H9 (cell line): ENCODE measurements at regions not wholly inside any gene's neighbourhood (a gene's known extent, or its start where the extent isn't known, plus 50 kb on each side); places are given as distances from the start of the nearest gene placed in this dataset.
A peak's percentile ranks its signal among the peaks of the same experiment; 100 is the strongest.

Experiments
- DNase-seq: peaks from one replicate; pipeline ENCODE4 v3.0.0-alpha.2; 2017
- H2AFZ ChIP-seq: one replicate; pipeline ENCODE4 v1.6.1; 2013; ENCODE audit warnings: mild to moderate bottlenecking, low read length, control low read depth, moderate library complexity
- H2AK5ac ChIP-seq: 2 replicates; pipeline ENCODE4 v1.6.1; 2013; ENCODE audit warnings: low read length, control low read depth, mixed read lengths; ENCODE audit not compliant: insufficient read length
- H2BK120ac ChIP-seq: one replicate; pipeline ENCODE4 v1.6.1; 2013; ENCODE audit warnings: low read depth, mild to moderate bottlenecking, low read length, control low read depth, inconsistent platforms; ENCODE audit not compliant: poor library complexity, severe bottlenecking
- H2BK12ac ChIP-seq: 2 replicates; pipeline ENCODE4 v1.6.1; 2013; ENCODE audit warnings: low read length, control low read depth, mixed read lengths, low read depth; ENCODE audit not compliant: insufficient read length
- H2BK15ac ChIP-seq: 2 replicates; pipeline ENCODE4 v1.6.1; 2013; ENCODE audit warnings: low read depth, low read length, control low read depth
- H2BK20ac ChIP-seq: one replicate; pipeline ENCODE4 v1.6.1; 2013; ENCODE audit warnings: low read depth, mild to moderate bottlenecking, low read length, control low read depth, inconsistent platforms; ENCODE audit not compliant: poor library complexity, severe bottlenecking
- H2BK5ac ChIP-seq: 2 replicates; pipeline ENCODE4 v1.6.1; 2013; ENCODE audit warnings: low read length, control low read depth, mixed read lengths; ENCODE audit not compliant: insufficient read length
- H3K14ac ChIP-seq: 2 replicates; pipeline ENCODE4 v1.6.1; 2013; ENCODE audit warnings: low read length, control low read depth; ENCODE audit not compliant: insufficient read depth
- H3K18ac ChIP-seq: 2 replicates; pipeline ENCODE4 v1.6.1; 2013; ENCODE audit warnings: low read depth, mild to moderate bottlenecking, mixed read lengths, low read length, control low read depth; ENCODE audit not compliant: insufficient read length
- H3K23ac ChIP-seq: 2 replicates; pipeline ENCODE4 v1.6.1; 2013; ENCODE audit warnings: low read length, control low read depth, mixed read lengths, low read depth; ENCODE audit not compliant: insufficient read length
- H3K23me2 ChIP-seq: 2 replicates; pipeline ENCODE4 v1.6.1; 2013; ENCODE audit warnings: low read depth, mild to moderate bottlenecking, mixed read lengths, low read length, control low read depth; ENCODE audit not compliant: insufficient read length, poor library complexity, severe bottlenecking
- H3K27ac ChIP-seq: 2 replicates; pipeline ENCODE4 v1.5.1; 2013; ENCODE audit warnings: low read length, control low read depth, mixed read lengths, low read depth; ENCODE audit not compliant: insufficient read length
- H3K27me3 ChIP-seq: 2 replicates; pipeline ENCODE4 v1.6.1; 2013; ENCODE audit warnings: low read length, control low read depth, inconsistent platforms; ENCODE audit not compliant: insufficient read depth
- H3K4ac ChIP-seq: 2 replicates; pipeline ENCODE4 v1.6.1; 2013; ENCODE audit warnings: low read depth, mild to moderate bottlenecking, control low read depth, inconsistent platforms, low read length, moderate library complexity
- H3K4me1 ChIP-seq: 2 replicates; pipeline ENCODE4 v1.6.1; 2013; ENCODE audit warnings: low read length, control low read depth, inconsistent platforms; ENCODE audit not compliant: insufficient read depth
- H3K4me2 ChIP-seq: 2 replicates; pipeline ENCODE4 v1.6.1; 2013; ENCODE audit warnings: low read length, control low read depth, mixed read lengths; ENCODE audit not compliant: insufficient read length, insufficient read depth
- H3K56ac ChIP-seq: 2 replicates; pipeline ENCODE4 v1.6.1; 2013; ENCODE audit warnings: low read depth, mild to moderate bottlenecking, mixed read lengths, low read length, control low read depth; ENCODE audit not compliant: insufficient read length
- H3K79me1 ChIP-seq: 2 replicates; pipeline ENCODE4 v1.6.1; 2013; ENCODE audit warnings: low read depth, mild to moderate bottlenecking, moderate library complexity, low read length, control low read depth, inconsistent platforms; ENCODE audit not compliant: insufficient read depth, poor library complexity, severe bottlenecking
- H3K79me2 ChIP-seq: 2 replicates; pipeline ENCODE4 v1.6.1; 2013; ENCODE audit warnings: low read length, control low read depth, inconsistent platforms; ENCODE audit not compliant: insufficient read depth
- H3K9ac ChIP-seq: 2 replicates; pipeline ENCODE4 v1.6.1; 2013; ENCODE audit warnings: low read length, control low read depth, mixed read lengths; ENCODE audit not compliant: insufficient read length; ENCODE audit errors: extremely low read depth
- H3K9me3 ChIP-seq: one replicate; pipeline ENCODE4 v1.6.1; 2013; ENCODE audit warnings: low read depth, low read length, inconsistent platforms; ENCODE audit not compliant: control insufficient read depth
- H3T11ph ChIP-seq: one replicate; pipeline ENCODE4 v1.6.1; 2013; ENCODE audit warnings: mild to moderate bottlenecking, low read length, control low read depth, inconsistent platforms
- H4K20me1 ChIP-seq: one replicate; pipeline ENCODE4 v1.6.1; 2013; ENCODE audit not compliant: control insufficient read depth, insufficient read length, insufficient read depth
- H4K5ac ChIP-seq: 2 replicates; pipeline ENCODE4 v1.6.1; 2013; ENCODE audit warnings: low read depth, mild to moderate bottlenecking, mixed read lengths, low read length, control low read depth; ENCODE audit not compliant: insufficient read length
- H4K8ac ChIP-seq: replicated peaks from 2 replicates; pipeline ENCODE4 v1.6.1; 2013; ENCODE audit warnings: low read length, control low read depth, mixed read lengths, low read depth; ENCODE audit not compliant: insufficient read length
- H4K91ac ChIP-seq: 2 replicates; pipeline ENCODE4 v1.6.1; 2013; ENCODE audit warnings: low read depth, mild to moderate bottlenecking, moderate library complexity, mixed read lengths, low read length, control low read depth; ENCODE audit not compliant: insufficient read length
- H3K27ac Mint-ChIP-seq, 3 experiments: 2 replicates in 2 of 3; 3 replicates in 1 of 3; pipeline ENCODE4 v1.8.0; 2020 to 2021; ENCODE audit warnings: mixed read lengths in 3 of 3, mild to moderate bottlenecking in 1 of 3, moderate library complexity in 1 of 3
- H3K27me3 Mint-ChIP-seq: 2 replicates; pipeline ENCODE4 v1.8.0; 2021; ENCODE audit warnings: low read depth, mild to moderate bottlenecking, moderate library complexity, mixed read lengths
- H3K36me3 Mint-ChIP-seq, 3 experiments: 2 replicates in 2 of 3; 3 replicates in 1 of 3; pipeline ENCODE4 v1.8.0; 2020 to 2021; ENCODE audit warnings: low read depth in 3 of 3, mixed read lengths in 3 of 3; ENCODE audit not compliant: insufficient read depth in 1 of 3
- H3K4me1 Mint-ChIP-seq, 2 experiments: 2 replicates each; pipeline ENCODE4 v1.8.0; 2020; ENCODE audit warnings: mixed read lengths in 2 of 2
- H3K4me3 Mint-ChIP-seq, 2 experiments: 2 replicates in 1 of 2; 3 replicates in 1 of 2; pipeline ENCODE4 v1.8.0; 2020 to 2021; ENCODE audit warnings: mild to moderate bottlenecking in 2 of 2, mixed read lengths in 2 of 2, moderate library complexity in 1 of 2
- H3K9me3 Mint-ChIP-seq, 2 experiments: 2 replicates in 1 of 2; 3 replicates in 1 of 2; pipeline ENCODE4 v1.8.0; 2020; ENCODE audit warnings: mild to moderate bottlenecking in 2 of 2, mixed read lengths in 2 of 2, moderate library complexity in 1 of 2
- CTCF ChIP-seq: fragments of 200-600 bp; sonication (generic); conservative IDR thresholded peaks from 3 replicates; pipeline ENCODE4 v1.8.0; 2021; ENCODE audit warnings: antibody characterized with exemption, mild to moderate bottlenecking
- WGBS: extraction: QIAGEN DNeasy Blood & Tissue Kit; methylation state at CpG from one replicate; pipeline ENCODE4 v1.1.7; 2013; ENCODE audit warnings: missing lambda C conversion rate, low lambda C conversion rate, mixed read lengths; ENCODE audit not compliant: insufficient read length; ENCODE audit errors: extremely low coverage; 5-methylcytosine and 5-hydroxymethylcytosine counted together

GRCh38 chr17:71399221-71399620, 721.6 kb upstream of the SOX9 start:
- no peak overlapping the region for H3K56ac ChIP-seq
- no peak overlapping the region for H2BK15ac ChIP-seq
- H2AFZ ChIP-seq: no peak overlapping the region
- H2AK5ac ChIP-seq: no peak overlapping the region
- Mint-ChIP-seq H3K27ac (0 out of 7 replicates have a peak overlapping the region, but pooled peaks of 1 of the 3 experiments have one; percentile 21), H3K4me3 (no peak overlapping the region), H3K27me3 (no peaks in the 10 kb centered on the region), H3K4me1 (peaks cover 8 to 9% of the 10 kb centered on the region in 2 experiments), H3K9me3 (no peaks in the 10 kb centered on the region; a peak in 1 of 5 replicates), H3K36me3 (no peaks in the 10 kb centered on the region)
- DNase-seq: no peak
- H3K9me3 ChIP-seq: no peaks in the 10 kb centered on the region
- no peak overlapping the region for H3K27ac ChIP-seq
- H3K79me1 ChIP-seq: no peaks in the 10 kb centered on the region
- no peak overlapping the region for H3T11ph ChIP-seq
- H4K91ac ChIP-seq: no peak overlapping the region
- H3K4me1 ChIP-seq: no peaks in the 10 kb centered on the region; the same call in 1 of the 2 replicates
- no peak overlapping the region for H4K5ac ChIP-seq
- H3K23me2 ChIP-seq: no peaks in the 10 kb centered on the region
- no CpG with 5 or more reads among the region's 3 CpGs for WGBS
- no peak overlapping the region for H2BK120ac ChIP-seq
- no peak overlapping the region for H4K8ac ChIP-seq
- H3K4me2 ChIP-seq: no peak overlapping the region
- no peak overlapping the region for H3K9ac ChIP-seq
- H2BK5ac ChIP-seq: no peak overlapping the region
- no peaks in the 10 kb centered on the region for H3K27me3 ChIP-seq
- H2BK20ac ChIP-seq: no peak overlapping the region
- H4K20me1 ChIP-seq: no peaks in the 10 kb centered on the region
- no peaks in the 10 kb centered on the region for H3K79me2 ChIP-seq
- H3K18ac ChIP-seq: no peak overlapping the region
- no peak overlapping the region for H3K4ac ChIP-seq
- H3K14ac ChIP-seq: no peak overlapping the region
- H3K23ac ChIP-seq: no peak overlapping the region
- no peak overlapping the region for H2BK12ac ChIP-seq
- TF ChIP-seq CTCF: no peak
